NCI-H1105 treated with DMSO at 0.1 percent for 48 hours (cell line): ENCODE measurements at regions not wholly inside any gene's neighbourhood (a gene's known extent, or its start where the extent isn't known, plus 50 kb on each side); places are given as distances from the start of the nearest gene placed in this dataset.

Experiments used
- DNase-seq: peaks from one replicate; lab custom pipeline; 2025; lab: John Stamatoyannopoulos, UW

GRCh38 chr11:43575913-43576310, 104.6 kb upstream of the HSD17B12 start:
- no peak for DNase-seq

DNA sequence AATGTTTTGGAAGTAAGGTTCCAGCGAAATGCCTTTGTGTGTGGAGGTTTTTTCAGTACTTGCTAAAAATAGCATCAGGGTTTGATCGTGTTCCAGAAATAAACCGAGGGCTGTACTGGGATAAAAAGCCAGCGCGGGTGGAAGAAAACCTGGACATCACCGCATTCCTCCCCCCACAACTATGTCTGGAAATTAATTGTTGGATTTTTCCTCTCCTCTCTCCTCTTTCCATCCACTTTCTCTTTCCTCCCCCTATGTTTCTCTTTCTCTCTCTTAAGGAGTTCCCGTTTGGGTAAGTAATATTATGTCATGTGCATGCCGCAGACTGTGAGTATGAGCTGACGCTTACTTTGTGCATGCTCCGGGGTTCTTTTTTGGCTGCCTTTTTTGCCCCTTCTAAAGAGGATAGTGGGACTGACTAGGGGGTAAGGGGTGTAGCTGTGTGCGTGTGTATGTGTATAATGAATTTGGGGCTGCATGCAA, 104.2 kb upstream of the HSD17B12 start:
- DNase-seq, result peak; percentile 15

- DNase-seq, result no peak
Measured at GRCh38 chr11:43576803-43577521, 103.6 kb upstream of the HSD17B12 start.

DNA sequence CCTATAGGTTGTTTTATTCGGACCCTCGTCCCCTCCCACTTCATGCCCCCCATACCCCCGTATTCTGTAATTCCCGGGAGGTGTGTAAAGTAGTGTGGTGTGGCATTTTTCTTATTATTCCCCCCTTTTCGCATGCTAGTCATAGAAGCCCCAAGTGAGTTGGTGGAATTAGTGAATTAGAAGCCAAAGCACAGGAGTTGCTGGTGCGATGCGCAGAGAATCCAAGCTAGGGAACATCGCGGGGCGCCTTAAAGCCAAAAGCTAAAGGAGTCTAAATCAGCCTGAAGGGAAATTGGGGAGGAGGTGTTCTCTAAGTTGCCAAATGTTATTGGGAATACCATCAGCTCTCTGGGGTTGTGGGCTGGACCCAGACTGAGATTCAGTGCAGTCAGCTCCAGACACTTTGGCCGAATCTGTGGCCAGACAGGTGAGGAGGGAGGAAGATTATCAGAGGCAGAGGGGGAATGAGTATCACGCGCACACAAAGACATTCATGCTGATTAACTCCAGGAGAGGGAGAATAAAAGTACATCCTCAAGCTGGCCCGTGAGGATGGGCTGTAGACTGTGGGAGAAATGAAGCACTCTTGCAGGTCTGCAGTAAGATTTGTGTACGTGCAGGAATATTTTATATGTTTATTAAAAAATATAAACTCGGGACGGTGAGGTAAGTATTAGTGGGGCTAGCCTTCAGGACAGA, 102.8 kb upstream of the HSD17B12 start:
- no peak for DNase-seq

GRCh38 chr11:43578346-43579170, 102.0 kb upstream of the HSD17B12 start:
- no peak for DNase-seq

DNA sequence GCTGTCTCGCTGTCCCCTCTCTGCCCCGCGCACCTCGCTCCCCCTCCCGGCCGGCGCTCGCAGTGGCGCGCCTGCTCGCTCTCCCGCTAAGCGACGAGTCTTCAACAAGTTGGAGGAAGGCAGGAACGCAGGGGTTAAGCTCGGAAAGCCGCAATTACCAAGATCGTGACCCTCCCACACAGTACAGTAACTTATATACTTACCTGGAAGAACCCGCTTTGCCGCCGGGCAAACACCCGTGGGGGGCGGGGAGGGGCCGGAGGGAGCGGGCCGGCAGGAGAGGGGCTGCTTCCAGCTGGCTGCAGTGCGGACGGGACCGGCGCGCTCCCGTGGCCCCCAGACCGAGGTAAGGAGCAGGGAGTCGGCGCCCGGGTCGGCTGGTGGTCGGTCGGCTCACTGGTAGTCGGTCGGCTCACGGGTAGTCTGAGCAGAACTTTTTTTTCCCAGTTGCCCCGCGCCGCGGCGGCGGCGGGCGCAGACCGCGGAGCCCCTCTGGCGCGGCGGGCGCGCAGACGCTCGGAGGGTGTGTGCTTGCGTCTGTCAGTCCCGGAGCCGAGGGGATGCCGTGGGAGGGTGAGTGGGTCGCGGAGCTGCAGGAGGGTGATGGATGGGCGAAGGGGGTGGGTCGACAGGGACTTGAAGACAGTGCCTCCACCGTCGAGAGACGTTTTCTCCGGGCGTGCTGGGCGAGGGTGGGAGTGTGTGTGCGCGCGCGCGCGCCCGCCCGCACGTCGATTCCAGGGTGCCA, 101.2 kb upstream of the HSD17B12 start:
- DNase-seq, result peak; percentile 50

DNA sequence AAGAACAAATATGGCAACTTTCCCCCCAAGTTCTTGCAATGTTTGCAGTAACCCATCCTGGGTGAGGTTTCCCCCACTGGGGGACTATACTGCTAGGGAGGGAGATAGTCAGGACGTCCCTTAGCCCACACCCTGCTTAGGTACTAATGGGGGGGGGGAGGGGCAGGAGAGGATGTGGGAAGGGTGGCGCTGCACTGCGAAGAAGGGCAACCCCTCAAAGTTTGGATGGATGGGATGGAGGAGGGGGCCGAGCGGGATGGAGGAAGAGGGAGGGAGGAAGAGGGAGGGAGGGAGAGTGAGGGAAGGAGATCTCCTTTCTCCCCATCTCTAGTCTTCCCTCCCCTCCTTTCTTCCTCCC, 100.6 kb upstream of the HSD17B12 start:
- no peak for DNase-seq

DNA sequence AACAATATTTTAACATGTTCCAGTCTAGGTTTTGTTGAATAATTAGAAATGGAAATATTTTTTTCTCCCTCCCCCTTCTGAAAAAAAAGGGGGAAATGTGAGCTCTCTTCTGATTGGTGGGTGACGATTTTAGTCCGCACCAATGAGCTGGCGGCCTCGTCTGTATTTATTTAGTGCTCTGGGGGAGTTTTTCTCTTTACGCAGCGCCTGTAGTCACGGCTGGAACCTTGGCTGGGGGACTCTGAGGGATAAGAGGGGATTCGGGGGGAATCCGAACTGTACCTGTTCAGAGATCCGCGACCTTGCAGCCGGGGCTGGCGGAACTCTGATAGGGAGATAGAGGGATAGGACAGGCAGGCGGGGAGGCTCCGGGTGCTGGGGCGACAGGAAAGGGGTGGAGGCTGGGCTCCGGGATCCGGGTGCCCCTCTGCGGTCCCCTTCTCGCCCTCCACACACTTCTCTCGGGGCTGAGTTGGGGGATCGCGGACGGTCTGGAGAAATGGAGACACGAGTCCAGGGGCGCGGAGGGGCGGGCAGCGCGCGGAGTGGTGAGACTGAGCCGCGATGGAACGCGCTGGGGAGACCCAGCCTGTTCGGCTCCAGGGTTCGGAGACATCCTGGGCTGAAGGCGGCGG, 99.7 kb upstream of the HSD17B12 start:
- DNase-seq, result peak; percentile 35

DNA sequence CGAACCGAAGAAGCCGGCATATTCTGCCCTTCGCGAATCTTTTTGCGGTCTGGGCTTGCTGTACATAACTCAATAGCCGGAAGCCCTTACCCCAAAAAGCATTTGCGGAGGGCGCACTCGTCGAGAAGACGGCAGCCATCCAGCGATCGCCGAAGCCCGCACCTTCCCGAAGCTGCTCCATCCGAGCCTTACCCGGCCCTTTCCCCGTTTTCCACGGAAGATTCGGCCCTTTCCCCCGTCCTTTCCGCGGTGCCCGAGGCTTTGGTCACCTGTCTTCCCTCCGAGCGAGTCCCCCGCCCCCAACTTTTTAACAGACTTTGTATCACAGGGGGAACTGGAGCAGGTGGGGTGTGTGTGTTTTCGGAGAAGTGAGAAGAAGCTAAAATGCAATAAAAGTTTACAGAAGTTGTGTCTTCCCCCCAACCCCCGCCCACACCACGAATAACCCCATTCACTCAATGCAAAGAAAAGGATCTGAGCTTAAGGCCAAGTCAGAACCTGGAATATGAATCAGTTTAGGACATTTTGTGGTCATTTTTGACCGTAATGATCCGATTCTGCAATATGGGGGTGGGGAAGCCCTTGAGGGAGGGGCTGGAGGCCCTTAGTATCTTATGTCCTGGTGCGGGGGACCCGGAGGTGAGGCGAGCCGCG, 99.0 kb upstream of the HSD17B12 start:
- DNase-seq, result no peak

GRCh38 chr11:43582024-43582862, 98.3 kb upstream of the HSD17B12 start:
- no peak for DNase-seq

DNA sequence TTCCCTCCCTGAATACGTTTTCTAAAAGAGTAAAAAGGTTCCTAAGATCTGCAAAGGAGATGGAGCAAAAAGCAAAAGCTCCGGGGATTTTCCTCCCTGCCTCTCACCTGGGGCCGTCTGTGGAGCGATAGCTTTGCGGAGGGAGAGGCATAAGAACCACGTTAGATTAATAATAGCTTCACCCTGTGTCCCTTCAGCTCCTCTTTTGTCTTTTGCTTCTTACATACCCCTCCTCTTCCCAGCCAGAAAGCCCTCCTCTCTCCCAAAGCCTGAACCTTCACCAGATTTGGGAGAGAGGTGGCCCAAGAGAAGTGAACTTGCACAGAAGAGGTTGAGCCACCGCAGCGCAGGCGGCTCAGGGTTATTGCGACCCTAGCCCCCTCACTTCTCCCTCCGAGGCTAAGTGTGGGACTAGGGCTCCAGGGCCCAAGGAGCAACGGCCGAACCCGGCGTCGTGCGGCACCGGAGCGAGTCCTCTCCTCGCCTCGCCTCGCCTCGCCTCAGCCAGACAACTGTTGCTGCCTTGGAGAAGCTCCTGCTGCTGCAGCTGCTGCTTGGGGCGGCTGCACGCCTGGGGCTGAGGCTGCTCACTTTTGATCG, 97.6 kb upstream of the HSD17B12 start:
- no peak for DNase-seq

- no peak for DNase-seq
Measured at GRCh38 chr11:43583548-43583947, 97.0 kb upstream of the HSD17B12 start.

DNA sequence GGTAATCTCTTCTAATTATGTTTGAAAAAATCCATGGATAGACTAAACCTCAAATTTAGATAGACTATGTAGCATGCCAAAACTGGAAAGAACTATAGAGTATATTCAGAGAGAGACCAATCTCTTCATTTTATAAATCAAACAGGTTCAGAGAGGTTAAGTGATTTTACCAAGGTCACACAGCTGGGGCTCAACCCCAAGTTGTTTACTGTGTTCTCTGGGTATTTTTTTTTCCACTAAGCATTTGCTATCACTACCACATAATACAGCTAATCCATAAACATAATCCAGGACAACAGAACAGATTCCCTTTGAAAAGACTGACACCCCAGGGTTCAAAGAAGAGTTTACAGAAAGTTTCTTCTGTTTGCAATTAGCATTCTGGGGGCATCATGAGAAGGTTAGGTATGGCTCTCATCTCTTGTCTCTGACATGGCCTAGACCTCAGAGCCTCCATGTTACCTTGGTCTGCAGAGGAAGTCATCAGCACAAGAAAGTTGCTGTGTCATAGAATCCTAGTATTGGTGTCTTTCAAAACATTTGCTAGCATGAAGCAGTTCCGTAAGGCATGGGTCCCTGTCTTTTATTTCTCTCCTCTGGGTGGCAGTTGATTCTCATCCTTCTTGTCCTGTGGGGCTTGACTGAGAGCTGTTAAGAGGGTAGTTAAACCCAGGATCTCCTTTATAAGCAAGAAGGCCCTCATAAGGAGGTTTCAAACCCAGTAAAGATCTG, 94.5 kb upstream of the HSD17B12 start:
- no peak for DNase-seq

DNA sequence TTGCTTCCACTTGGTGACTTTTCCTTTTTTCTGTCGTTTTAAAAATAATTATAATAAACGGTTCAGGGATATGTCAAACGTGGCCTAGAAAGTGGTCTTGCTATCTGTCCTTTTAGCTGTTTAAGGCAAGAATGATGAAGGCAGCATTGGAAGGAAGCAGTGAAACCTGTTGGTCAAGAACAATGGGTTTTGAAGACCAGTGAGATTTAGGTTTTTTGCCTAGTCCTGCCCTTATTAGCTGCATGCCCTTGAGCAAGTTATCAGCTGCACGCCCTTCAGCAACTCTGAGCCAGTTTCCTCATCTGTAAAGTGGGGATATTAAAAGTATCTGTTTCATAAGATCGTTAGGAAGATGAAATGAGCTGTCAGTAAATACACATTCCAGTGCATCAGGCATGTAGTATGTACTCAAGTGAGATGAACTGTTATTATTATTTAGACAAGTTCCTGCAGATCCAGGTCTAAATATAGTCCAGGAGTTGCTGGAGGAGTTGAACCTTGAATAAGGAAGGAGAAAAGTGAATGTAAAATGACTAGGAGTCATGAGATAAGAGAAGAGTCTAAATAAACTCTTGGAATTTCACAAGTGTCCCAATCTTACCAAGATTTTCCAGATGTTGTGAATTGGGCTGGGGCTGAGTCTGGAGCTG, 90.8 kb upstream of the HSD17B12 start:
- no peak for DNase-seq

DNA sequence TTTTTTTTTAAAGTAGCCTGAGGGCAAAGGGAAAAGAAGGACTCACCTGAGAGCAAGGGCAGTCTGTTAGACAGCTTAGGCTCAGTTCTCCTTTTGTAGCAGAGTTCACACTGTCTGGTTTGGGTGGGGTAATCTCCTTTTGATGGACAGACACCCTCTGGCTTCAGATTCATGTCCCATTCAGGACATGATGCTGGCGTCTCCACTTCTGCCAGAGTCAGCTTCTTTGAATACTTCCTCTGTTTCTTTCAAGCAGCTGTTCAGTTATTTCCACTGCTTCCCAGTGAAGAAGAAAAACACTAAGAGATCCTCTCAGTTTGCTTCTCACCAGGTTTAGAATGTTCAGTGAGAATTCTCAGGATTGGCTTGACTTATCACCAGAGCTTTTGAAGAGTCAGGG, 79.0 kb upstream of the HSD17B12 start:
- no peak for DNase-seq

DNA sequence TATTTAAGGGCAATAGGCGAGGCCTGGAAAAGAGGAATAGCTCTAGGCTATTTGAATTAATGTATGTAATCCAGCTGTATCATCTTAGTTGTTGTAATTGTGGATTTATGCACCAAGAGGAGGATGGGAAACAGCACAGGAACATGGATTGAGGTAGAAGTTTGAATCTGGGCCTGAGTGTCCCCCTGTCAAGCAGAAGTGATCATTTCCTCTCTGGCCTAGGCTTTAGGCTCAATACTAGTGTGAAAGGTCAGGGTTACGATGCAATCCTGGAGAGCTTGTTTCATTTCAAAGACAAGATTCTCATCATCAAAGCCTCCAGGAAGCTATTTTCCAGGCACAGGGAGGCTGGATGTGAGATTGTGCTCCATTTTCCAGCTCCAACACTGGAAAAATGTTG, 77.9 kb upstream of the HSD17B12 start:
- no peak for DNase-seq

DNA sequence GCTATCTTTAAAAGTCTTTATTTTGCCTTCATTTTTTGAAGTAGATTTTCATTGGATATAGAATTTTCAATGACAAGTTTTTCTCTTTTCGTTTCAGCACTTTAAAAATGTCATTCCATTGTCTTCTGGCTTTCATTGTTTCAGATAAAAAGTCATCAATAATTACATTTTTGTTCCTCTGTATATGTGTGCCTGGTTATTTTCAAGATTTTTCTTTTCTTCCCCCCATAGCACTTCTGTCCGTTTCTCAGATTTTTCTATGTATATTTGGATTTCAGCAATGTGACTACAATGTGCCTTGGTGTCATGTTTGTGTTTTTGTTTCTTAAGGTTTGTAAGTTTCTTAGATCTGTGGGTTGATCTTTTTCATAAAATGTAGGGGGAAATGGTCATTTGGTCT, 66.3 kb upstream of the HSD17B12 start:
- no peak for DNase-seq

- no peak for DNase-seq
Measured at GRCh38 chr11:43619863-43620505, 60.6 kb upstream of the HSD17B12 start.
